Activated T-helper 17 cell treated with anti-CD3 and anti-CD28 coated beads, Interleukin-2, amount 50 U/mL, for 72 hours (primary cell): ENCODE measurements at regions not wholly inside any gene's neighbourhood (a gene's known extent, or its start where the extent isn't known, plus 50 kb on each side); places are given as distances from the start of the nearest gene placed in this dataset.

Experiments used
- ATAC-seq: fragments of 150-1000 bp; cut with Tn5 transposase; replicated peaks from 2 replicates; pipeline ENCODE4 v1.10.0; 2021; ENCODE audit warnings: mild to moderate bottlenecking, moderate library complexity
- H3K27ac Mint-ChIP-seq: one replicate; pipeline ENCODE4 v1.8.0; 2022; ENCODE audit warnings: mixed read lengths
- H3K27me3 Mint-ChIP-seq: one replicate; pipeline ENCODE4 v1.8.0; 2022; ENCODE audit warnings: mixed read lengths
- H3K36me3 Mint-ChIP-seq: one replicate; pipeline ENCODE4 v1.8.0; 2022; ENCODE audit warnings: low read depth, mild to moderate bottlenecking, mixed read lengths
- H3K4me1 Mint-ChIP-seq: one replicate; pipeline ENCODE4 v1.8.0; 2022; ENCODE audit warnings: mixed read lengths
- H3K4me3 Mint-ChIP-seq: one replicate; pipeline ENCODE4 v1.8.0; 2022; ENCODE audit warnings: mild to moderate bottlenecking, mixed read lengths
- H3K9me3 Mint-ChIP-seq: one replicate; pipeline ENCODE4 v1.8.0; 2022; ENCODE audit warnings: mixed read lengths

- Mint-ChIP-seq H3K4me1 (no peaks in the 10 kb centered on the region), H3K36me3 (no peaks in the 10 kb centered on the region), H3K27ac (no peak overlapping the region), H3K27me3 (peaks cover 13% of the 10 kb centered on the region), H3K9me3 (peaks cover 12% of the 10 kb centered on the region), H3K4me3 (no peak overlapping the region)
- ATAC-seq, result no peak
Measured at GRCh38 chr2:18311420-18312195, 248.8 kb downstream of the RDH14 start.

- Mint-ChIP-seq H3K9me3 (peaks cover 12% of the 10 kb centered on the region), H3K4me3 (no peak overlapping the region), H3K36me3 (no peaks in the 10 kb centered on the region), H3K27me3 (peaks cover 14% of the 10 kb centered on the region), H3K27ac (no peak overlapping the region), H3K4me1 (no peaks in the 10 kb centered on the region)
- ATAC-seq, result no peak
Measured at GRCh38 chr2:18309627-18310026, 250.8 kb downstream of the RDH14 start.

GRCh38 chr2:18309188-18309587, 251.3 kb downstream of the RDH14 start:
- Mint-ChIP-seq H3K4me3 (no peak overlapping the region), H3K9me3 (peaks cover 12% of the 10 kb centered on the region)
- no peak for ATAC-seq

DNA sequence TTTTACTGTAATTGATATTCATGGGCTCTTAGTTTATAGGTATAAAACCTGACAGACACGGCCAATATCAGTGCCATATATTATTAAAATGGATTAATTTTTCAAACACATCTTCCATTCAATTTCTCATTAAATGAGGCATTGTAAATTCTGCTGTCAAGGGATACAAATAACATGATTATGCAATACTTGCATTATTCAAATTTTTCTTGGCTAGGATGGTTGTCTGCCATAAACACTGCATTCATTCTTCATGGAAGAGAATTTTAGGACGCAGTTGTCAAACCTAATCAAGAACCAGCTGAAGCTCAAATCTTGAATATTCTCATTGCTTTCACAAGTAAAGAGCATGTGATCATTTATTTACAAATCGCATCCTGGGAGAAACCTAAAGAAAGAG, 255.6 kb downstream of the RDH14 start:
- H3K9me3 Mint-ChIP-seq, result peaks cover 6% of the 10 kb centered on the region
- H3K27ac Mint-ChIP-seq, result no peak overlapping the region
- no peak for ATAC-seq
- no peaks in the 10 kb centered on the region for H3K4me1 Mint-ChIP-seq
- H3K4me3 Mint-ChIP-seq, result no peak overlapping the region
- peaks cover 9% of the 10 kb centered on the region for H3K27me3 Mint-ChIP-seq
- no peaks in the 10 kb centered on the region for H3K36me3 Mint-ChIP-seq

More at GRCh38 chr2:18309188-18309587, 251.3 kb downstream of the RDH14 start:
- peaks cover 14% of the 10 kb centered on the region for H3K27me3 Mint-ChIP-seq
- no peaks in the 10 kb centered on the region for H3K36me3 Mint-ChIP-seq
- no peaks in the 10 kb centered on the region for H3K4me1 Mint-ChIP-seq
- no peak overlapping the region for H3K27ac Mint-ChIP-seq

DNA sequence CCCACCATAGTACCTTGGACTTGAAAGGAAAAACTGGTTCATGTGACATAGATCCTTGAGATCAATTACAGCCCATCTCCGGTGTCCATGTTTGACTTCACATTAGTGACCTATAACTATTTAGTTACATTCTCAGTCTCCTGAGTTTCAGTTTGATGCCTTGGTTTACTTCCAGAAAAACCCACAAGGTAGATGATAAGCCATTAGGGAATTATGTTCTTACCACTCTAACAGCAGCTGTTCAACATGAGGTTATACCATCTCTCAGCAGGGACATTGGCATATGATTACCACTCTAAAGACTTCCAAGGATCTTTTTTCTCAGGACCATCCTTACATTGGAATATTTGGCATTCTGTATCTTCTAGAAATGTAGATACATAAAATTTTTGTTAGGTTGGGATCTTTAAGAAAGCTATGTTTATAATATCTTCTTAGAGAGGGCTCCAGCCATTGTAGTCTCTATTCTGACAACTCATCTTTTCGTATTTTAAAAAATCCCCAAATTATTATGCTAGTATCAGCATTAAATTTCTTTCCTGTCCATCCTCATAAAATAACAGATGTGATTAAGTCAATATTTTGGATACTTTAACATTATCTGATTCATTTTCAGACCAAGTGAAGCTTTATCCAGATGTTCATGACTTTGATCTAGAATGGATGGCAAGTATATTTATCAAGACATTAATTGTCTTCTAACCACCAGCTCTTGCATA, 258.9 kb downstream of the RDH14 start:
- H3K4me3 Mint-ChIP-seq, result no peak overlapping the region
- H3K4me1 Mint-ChIP-seq, result no peaks in the 10 kb centered on the region
- no peak overlapping the region for H3K27ac Mint-ChIP-seq
- H3K9me3 Mint-ChIP-seq, result peaks cover under 1% of the 10 kb centered on the region
- ATAC-seq, result no peak
- H3K27me3 Mint-ChIP-seq, result peaks cover under 1% of the 10 kb centered on the region
- H3K36me3 Mint-ChIP-seq, result no peaks in the 10 kb centered on the region

GRCh38 chr2:18299423-18300212, 260.8 kb downstream of the RDH14 start:
- Mint-ChIP-seq H3K27ac (no peak overlapping the region), H3K9me3 (no peaks in the 10 kb centered on the region), H3K27me3 (no peaks in the 10 kb centered on the region), H3K4me3 (no peak overlapping the region), H3K4me1 (no peaks in the 10 kb centered on the region), H3K36me3 (no peaks in the 10 kb centered on the region)
- no peak for ATAC-seq

GRCh38 chr2:18297534-18298058, 262.9 kb downstream of the RDH14 start:
- no peak overlapping the region for H3K27ac Mint-ChIP-seq
- H3K4me3 Mint-ChIP-seq, result no peak overlapping the region
- no peaks in the 10 kb centered on the region for H3K36me3 Mint-ChIP-seq
- H3K27me3 Mint-ChIP-seq, result no peaks in the 10 kb centered on the region
- H3K4me1 Mint-ChIP-seq, result no peaks in the 10 kb centered on the region
- no peak for ATAC-seq
- no peaks in the 10 kb centered on the region for H3K9me3 Mint-ChIP-seq

GRCh38 chr2:18290386-18290785, 270.1 kb downstream of the RDH14 start:
- ATAC-seq, result no peak

GRCh38 chr2:18286897-18287296, 273.6 kb downstream of the RDH14 start:
- H3K36me3 Mint-ChIP-seq, result no peaks in the 10 kb centered on the region
- no peaks in the 10 kb centered on the region for H3K27me3 Mint-ChIP-seq
- no peak overlapping the region for H3K27ac Mint-ChIP-seq
- no peaks in the 10 kb centered on the region for H3K4me1 Mint-ChIP-seq
- no peak for ATAC-seq
- H3K4me3 Mint-ChIP-seq, result no peak overlapping the region
- peaks cover 6% of the 10 kb centered on the region for H3K9me3 Mint-ChIP-seq

More at GRCh38 chr2:18290386-18290785, 270.1 kb downstream of the RDH14 start:
- Mint-ChIP-seq H3K27me3 (no peaks in the 10 kb centered on the region), H3K36me3 (no peaks in the 10 kb centered on the region), H3K9me3 (peaks cover 6% of the 10 kb centered on the region), H3K27ac (no peak overlapping the region), H3K4me1 (no peaks in the 10 kb centered on the region), H3K4me3 (no peak overlapping the region)

DNA sequence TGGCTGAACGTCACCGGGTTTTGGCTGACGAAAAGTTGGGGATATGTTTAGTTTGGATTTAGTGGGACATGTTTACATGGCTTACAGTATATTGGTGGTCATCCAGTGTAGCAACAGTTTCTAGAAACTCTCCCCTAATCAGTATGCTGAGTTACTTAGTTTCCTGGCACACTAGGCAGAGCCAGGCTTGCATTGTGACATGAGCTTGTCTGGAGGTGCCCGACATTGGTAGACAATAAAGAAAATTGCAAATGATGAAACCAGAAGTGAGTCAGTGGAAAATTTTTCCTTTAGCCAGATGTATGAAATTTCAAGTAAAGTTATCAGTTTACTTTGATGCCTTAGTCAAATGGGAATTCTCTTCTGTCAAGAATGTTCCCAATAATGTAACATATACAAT, 276.1 kb downstream of the RDH14 start:
- Mint-ChIP-seq H3K4me1 (no peaks in the 10 kb centered on the region), H3K4me3 (no peak overlapping the region), H3K36me3 (no peaks in the 10 kb centered on the region), H3K27me3 (no peaks in the 10 kb centered on the region), H3K27ac (no peak overlapping the region), H3K9me3 (peaks cover 6% of the 10 kb centered on the region)
- no peak for ATAC-seq

DNA sequence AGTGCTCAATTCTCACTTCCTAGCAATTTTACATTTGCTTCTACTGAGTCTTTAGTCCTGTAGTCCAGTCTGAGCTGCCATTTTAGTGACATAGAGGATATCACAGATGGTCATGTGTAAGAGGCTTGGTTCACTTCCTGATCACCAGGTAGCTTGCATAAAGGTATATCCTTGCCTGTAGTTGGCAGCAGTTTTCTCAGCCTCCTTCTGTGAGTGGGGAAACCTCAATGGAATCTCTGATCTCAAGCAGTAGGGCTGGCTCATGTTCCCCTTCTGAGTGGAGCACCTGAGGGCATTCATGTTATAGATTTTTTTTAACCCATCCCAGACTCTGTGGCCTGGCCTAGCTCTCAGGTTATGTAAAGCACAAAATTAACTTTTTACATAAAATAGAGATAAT, 278.4 kb downstream of the RDH14 start:
- ATAC-seq, result no peak
- Mint-ChIP-seq H3K4me3 (no peak overlapping the region), H3K27me3 (no peaks in the 10 kb centered on the region), H3K4me1 (no peaks in the 10 kb centered on the region), H3K27ac (no peak overlapping the region), H3K36me3 (no peaks in the 10 kb centered on the region), H3K9me3 (peaks cover 6% of the 10 kb centered on the region)

DNA sequence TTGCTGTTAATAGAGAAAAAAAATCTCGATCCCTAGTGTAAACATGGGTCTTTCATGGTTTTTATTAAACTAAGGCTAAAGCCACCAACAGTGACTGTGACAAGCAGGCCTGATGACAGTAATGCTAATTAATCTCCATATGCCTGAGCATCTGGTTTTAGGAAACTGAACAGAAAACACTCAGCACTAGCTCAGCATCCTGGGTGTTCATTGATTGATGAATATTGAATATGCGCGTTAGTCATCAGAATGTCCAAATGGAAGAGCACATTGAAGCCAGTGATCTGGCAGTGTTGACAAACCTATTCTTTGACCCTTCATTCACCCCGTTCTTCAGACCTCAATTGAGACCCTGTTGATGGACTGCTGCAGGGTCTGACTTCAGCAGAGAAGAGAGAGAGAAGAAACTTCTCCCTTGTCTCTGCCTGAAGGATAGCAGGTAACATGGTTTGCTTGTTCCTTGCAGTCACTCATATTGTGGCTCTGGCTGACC, 283.8 kb downstream of the RDH14 start:
- H3K4me1 Mint-ChIP-seq, result no peaks in the 10 kb centered on the region
- H3K27ac Mint-ChIP-seq, result no peak overlapping the region
- no peak for ATAC-seq
- no peaks in the 10 kb centered on the region for H3K9me3 Mint-ChIP-seq
- no peak overlapping the region for H3K4me3 Mint-ChIP-seq
- no peaks in the 10 kb centered on the region for H3K36me3 Mint-ChIP-seq
- H3K27me3 Mint-ChIP-seq, result no peaks in the 10 kb centered on the region

DNA sequence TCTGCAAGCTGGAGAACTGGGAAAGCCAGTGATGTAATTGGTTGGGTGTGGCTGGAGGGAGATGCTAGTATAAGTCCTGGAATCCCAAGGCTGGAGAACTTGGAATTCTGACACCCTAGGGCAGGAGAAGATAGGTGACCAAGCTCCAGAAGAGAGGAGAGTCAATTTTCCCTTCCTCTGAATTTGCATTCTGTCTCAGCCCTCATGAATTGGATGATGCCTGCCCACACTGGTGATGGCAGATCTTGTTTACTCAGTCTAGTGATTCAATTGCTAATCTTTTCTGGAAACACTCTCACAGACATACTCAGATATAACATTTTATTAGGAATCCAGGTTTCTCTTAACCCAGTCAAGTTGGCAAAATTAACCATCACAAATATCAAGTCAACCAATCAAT, 287.2 kb downstream of the RDH14 start:
- H3K9me3 Mint-ChIP-seq, result no peaks in the 10 kb centered on the region
- no peak overlapping the region for H3K4me3 Mint-ChIP-seq
- no peaks in the 10 kb centered on the region for H3K36me3 Mint-ChIP-seq
- ATAC-seq, result no peak
- no peak overlapping the region for H3K27ac Mint-ChIP-seq
- H3K4me1 Mint-ChIP-seq, result no peaks in the 10 kb centered on the region
- no peaks in the 10 kb centered on the region for H3K27me3 Mint-ChIP-seq

- H3K36me3 Mint-ChIP-seq, result no peaks in the 10 kb centered on the region
- no peaks in the 10 kb centered on the region for H3K9me3 Mint-ChIP-seq
- no peak overlapping the region for H3K27ac Mint-ChIP-seq
- no peak for ATAC-seq
- H3K4me3 Mint-ChIP-seq, result no peak overlapping the region
- H3K4me1 Mint-ChIP-seq, result no peaks in the 10 kb centered on the region
- no peaks in the 10 kb centered on the region for H3K27me3 Mint-ChIP-seq
Measured at GRCh38 chr2:18272148-18272494, 288.3 kb downstream of the RDH14 start.
